Prostate gland (tissue), 2 donors: ENCODE measurements at regions not wholly inside any gene's neighbourhood (a gene's known extent, or its start where the extent isn't known, plus 50 kb on each side); places are given as distances from the start of the nearest gene placed in this dataset.

Experiments used
- DNase-seq: peaks from one replicate; pipeline ENCODE4 v3.0.0-alpha.2; 2019; ENCODE audit warnings: low spot score
- H3K27ac ChIP-seq, 2 donors: fragments of 200-600 bp; sonication (generic); 2 replicates each; pipeline ENCODE4 v1.5.1; 2017 to 2019
- H3K27me3 ChIP-seq: fragments of 200-600 bp; sonication (generic); replicated peaks from 2 replicates; pipeline ENCODE4 v1.5.1; 2019; ENCODE audit not compliant: insufficient read depth
- H3K36me3 ChIP-seq, 2 donors: fragments of 200-600 bp; sonication (generic); 1 replicate in 1 of 2; 2 replicates in 1 of 2; pipeline versions ENCODE4 v1.5.1 to v1.8.1; 2017 to 2019
- H3K4me1 ChIP-seq: fragments of 200-600 bp; sonication (generic); replicated peaks from 2 replicates; pipeline ENCODE4 v1.5.1; 2019
- H3K4me3 ChIP-seq, 2 donors: fragments of 200-600 bp; sonication (generic); 2 replicates each; pipeline ENCODE4 v1.5.1; 2017 to 2019
- H3K9me3 ChIP-seq: fragments of 200-600 bp; sonication (generic); 2 replicates; pipeline ENCODE4 v1.5.1; 2017
- POLR2A ChIP-seq: fragments of 450-650 bp; IDR thresholded peaks from one replicate; pipeline ENCODE4 v1.6.1; 2016; ENCODE audit warnings: antibody characterized with exemption, mild to moderate bottlenecking
- POLR2AphosphoS5 ChIP-seq: sonication (generic); formaldehyde crosslinking; IDR thresholded peaks from one replicate; pipeline ENCODE4 v1.6.1; 2017; ENCODE audit warnings: antibody characterized with exemption
- WGBS: methylation state at CpG from one replicate; pipeline ENCODE4 v1.1.5; 2018; 5-methylcytosine and 5-hydroxymethylcytosine counted together
- intact Hi-C: fragments of 100-400 bp; cut with DNase I; formaldehyde crosslinking; loops from one replicate; pipeline ENCODE4 v1.14.2; 2022
- TF ChIP-seq, protein P1 (sequence below), 4 experiments: fragments of 200-600 bp in 2 of 4; fragments of 450-650 bp in 2 of 4; sonication (generic) in 2 of 4; IDR thresholded peaks; 1 replicate in 3 of 4; 2 replicates in 1 of 4; pipeline ENCODE4 v1.5.1; 2016 to 2019; ENCODE audit warnings: antibody characterized with exemption in 4 of 4, mild to moderate bottlenecking in 2 of 4, moderate library complexity in 2 of 4

DNA sequence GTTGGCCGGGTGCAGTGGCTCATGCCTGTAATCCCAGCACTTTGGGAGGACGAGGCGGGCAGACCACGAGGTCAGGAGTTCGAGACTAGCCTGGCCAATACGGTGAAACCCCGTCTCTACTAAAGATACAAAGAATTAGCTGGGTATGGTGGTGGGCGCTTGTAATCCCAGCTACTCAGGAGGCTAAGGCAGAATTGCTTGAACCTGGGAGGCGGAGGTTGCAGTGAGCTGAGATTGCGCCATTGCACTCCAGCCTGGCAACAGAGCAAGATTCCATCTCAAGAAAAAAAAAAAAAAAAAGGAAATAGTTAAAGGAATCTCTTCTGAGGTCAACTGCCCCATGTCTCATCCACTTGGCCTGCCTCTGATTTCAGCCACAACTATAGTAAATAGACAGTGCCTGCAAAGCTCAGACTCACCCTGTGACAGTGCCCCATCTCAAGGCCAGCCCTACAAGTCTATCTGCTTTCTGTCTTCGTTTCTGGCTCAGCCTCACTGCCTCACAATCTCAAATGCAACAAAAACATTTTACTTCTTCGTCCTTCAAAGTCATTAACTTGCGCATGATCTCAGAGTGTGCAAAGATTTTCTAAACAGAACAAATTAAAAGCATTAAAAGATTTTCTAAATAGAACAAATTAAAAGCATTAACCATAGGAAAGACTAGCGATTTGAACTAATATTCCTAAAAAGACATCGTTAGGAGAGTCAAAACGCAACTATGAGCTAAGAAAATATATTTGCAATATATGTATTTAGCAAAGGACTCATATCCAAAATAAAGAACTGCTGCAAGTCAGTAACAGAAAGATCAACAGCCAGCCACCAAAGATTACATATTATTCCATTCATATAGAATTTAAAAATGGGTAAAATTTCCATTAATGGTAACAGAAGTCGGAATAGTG, 65.0 kb upstream of the PRDX6 start:
- TF ChIP-seq, protein P1, sequence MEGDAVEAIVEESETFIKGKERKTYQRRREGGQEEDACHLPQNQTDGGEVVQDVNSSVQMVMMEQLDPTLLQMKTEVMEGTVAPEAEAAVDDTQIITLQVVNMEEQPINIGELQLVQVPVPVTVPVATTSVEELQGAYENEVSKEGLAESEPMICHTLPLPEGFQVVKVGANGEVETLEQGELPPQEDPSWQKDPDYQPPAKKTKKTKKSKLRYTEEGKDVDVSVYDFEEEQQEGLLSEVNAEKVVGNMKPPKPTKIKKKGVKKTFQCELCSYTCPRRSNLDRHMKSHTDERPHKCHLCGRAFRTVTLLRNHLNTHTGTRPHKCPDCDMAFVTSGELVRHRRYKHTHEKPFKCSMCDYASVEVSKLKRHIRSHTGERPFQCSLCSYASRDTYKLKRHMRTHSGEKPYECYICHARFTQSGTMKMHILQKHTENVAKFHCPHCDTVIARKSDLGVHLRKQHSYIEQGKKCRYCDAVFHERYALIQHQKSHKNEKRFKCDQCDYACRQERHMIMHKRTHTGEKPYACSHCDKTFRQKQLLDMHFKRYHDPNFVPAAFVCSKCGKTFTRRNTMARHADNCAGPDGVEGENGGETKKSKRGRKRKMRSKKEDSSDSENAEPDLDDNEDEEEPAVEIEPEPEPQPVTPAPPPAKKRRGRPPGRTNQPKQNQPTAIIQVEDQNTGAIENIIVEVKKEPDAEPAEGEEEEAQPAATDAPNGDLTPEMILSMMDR (IDR thresholded peaks at IDR 0.05) = no peak
- TF ChIP-seq POLR2AphosphoS5 = no peak
- no peak overlapping the region for H3K27ac ChIP-seq
- no peak for DNase-seq
- intact Hi-C loops = no loop called here
- 89% methylated on average over 17 of the region's 17 CpGs for WGBS
- no peaks in the 10 kb centered on the region for H3K4me1 ChIP-seq
- H3K27me3 ChIP-seq = no peaks in the 10 kb centered on the region
- no peaks in the 10 kb centered on the region for H3K36me3 ChIP-seq
- H3K4me3 ChIP-seq = no peak overlapping the region
- H3K9me3 ChIP-seq = no peaks in the 10 kb centered on the region

DNA sequence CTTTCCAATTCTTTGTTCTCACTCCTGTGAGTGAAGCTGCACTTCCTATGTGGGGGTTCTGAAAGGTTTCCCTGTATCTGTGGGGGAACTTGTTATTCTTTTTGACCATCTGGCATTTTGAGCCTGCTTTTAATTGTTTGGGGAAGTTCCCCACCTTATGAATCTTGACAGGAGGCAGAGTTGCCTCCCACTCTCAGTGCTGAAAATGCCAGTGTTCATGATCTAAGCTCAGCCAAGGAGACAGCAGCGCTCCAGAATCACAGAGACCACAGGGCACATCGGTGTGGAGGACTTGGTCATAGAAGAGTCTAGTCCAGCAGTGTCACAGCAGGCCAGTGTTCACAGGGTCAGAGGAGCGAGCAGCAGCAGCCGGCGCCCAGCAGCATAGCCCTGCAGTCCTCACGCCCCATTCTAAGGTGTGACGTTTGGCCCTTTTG, 63.8 kb upstream of the PRDX6 start:
- intact Hi-C loops = no loop called here
- Histone ChIP-seq H3K4me3 (no peak overlapping the region), H3K36me3 (no peaks in the 10 kb centered on the region), H3K9me3 (no peaks in the 10 kb centered on the region), H3K27me3 (no peaks in the 10 kb centered on the region), H3K27ac (no peak overlapping the region), H3K4me1 (no peaks in the 10 kb centered on the region)
- TF ChIP-seq POLR2AphosphoS5 = no peak
- TF ChIP-seq, protein P1 (IDR thresholded peaks at IDR 0.05) = no peak
- TF ChIP-seq POLR2A = no peak
- 85% methylated on average over 7 of the region's 7 CpGs for WGBS
- DNase-seq = no peak

DNA sequence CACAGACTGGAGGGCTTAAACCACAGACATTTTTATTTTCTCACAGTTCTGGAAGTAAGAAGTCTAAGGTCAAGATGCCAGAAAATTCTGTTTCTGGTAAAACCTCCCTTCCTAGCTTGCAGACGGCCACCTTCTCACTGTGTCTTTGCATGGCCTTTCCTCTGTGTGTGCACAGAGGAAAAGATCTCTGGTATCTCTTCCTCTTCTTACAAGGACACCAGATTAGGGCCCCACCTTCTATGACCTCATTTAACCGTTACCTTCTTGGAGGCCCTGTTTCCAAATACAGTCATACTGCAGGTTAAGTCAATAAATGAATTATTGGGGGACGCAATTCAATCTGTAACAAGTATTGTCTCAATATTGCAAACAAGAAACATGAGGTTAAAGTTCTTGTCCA, 63.0 kb upstream of the PRDX6 start:
- no peak overlapping the region for H3K27ac ChIP-seq
- H3K27me3 ChIP-seq = no peaks in the 10 kb centered on the region
- H3K36me3 ChIP-seq = no peaks in the 10 kb centered on the region
- TF ChIP-seq POLR2A = no peak
- TF ChIP-seq, protein P1 (IDR thresholded peaks at IDR 0.05) = no peak
- no peak for TF ChIP-seq POLR2AphosphoS5
- intact Hi-C loops = no loop called here
- 90% methylated on average over 3 of the region's 3 CpGs for WGBS
- H3K4me3 ChIP-seq = no peak overlapping the region
- DNase-seq = no peak
- H3K4me1 ChIP-seq = no peaks in the 10 kb centered on the region
- H3K9me3 ChIP-seq = no peaks in the 10 kb centered on the region

DNA sequence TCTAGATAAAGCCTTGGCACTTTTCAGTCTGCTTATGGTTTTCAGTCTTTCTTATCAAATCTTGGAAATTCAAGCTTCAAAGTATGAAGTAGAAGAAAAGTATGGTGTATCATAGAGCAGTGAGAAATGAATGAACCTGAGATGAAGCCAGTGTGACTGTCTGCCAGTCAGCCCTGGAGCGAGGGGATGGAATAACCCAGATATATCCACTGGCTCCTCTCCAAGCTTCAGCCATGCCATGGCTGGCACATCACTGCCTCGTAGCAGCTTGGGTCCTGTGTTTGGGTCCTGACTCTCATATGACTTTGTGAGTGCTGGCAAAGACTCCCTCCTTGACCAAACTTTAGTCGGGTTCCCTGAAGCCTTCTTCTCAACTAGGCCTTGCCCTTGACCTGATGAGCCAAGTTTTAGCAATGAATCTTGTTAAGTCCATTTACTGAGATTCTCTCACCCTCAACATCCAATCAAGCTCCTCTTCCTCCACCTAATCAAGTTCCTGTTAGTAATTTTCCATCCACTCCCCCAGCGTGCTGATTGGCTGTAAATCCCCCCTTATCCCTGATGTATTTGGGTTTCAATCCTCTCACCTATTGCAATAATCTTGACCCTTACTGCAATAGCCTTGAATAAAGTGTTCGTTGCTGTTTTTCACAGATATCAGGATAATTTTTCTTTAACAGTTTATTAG, 62.5 kb upstream of the PRDX6 start:
- TF ChIP-seq, protein P1 (IDR thresholded peaks at IDR 0.05) = no peak
- TF ChIP-seq POLR2AphosphoS5 = no peak
- TF ChIP-seq POLR2A = no peak
- H3K4me3 ChIP-seq = no peak overlapping the region
- no peaks in the 10 kb centered on the region for H3K36me3 ChIP-seq
- intact Hi-C loops = no loop called here
- H3K27me3 ChIP-seq = no peaks in the 10 kb centered on the region
- WGBS = 87% methylated on average over 5 of the region's 5 CpGs
- no peak overlapping the region for H3K27ac ChIP-seq
- no peaks in the 10 kb centered on the region for H3K4me1 ChIP-seq
- DNase-seq = no peak
- H3K9me3 ChIP-seq = no peaks in the 10 kb centered on the region
